Fibroblast of lung (primary cell): ENCODE measurements at regions not wholly inside any gene's neighbourhood (a gene's known extent, or its start where the extent isn't known, plus 50 kb on each side); places are given as distances from the start of the nearest gene placed in this dataset.

Experiments
- DNase-seq, 2 donors: peaks; one replicate each; pipeline versions ENCODE4 v3.0.0 to v3.0.0-alpha.2; 2010; ENCODE audit warnings: low read depth in 2 of 2
- H2AFZ ChIP-seq: 2 replicates; pipeline ENCODE4 v1.5.1; 2012; ENCODE audit warnings: low read length, control low read depth, inconsistent platforms
- H3K27ac ChIP-seq: 2 replicates; pipeline ENCODE4 v1.5.1; 2011; ENCODE audit warnings: low read length, control low read depth; ENCODE audit not compliant: insufficient read depth
- H3K27me3 ChIP-seq: 2 replicates; pipeline ENCODE4 v1.5.1; 2011; ENCODE audit warnings: mild to moderate bottlenecking, low read length; ENCODE audit not compliant: control insufficient read depth, insufficient read depth
- H3K36me3 ChIP-seq: 2 replicates; pipeline ENCODE4 v1.5.1; 2011; ENCODE audit warnings: low read length; ENCODE audit not compliant: control insufficient read depth, insufficient read depth
- H3K4me1 ChIP-seq: 2 replicates; pipeline ENCODE4 v1.5.1; 2011; ENCODE audit warnings: low read length; ENCODE audit not compliant: control insufficient read depth, insufficient read depth; ENCODE audit errors: extremely low read depth
- H3K4me2 ChIP-seq: 2 replicates; pipeline ENCODE4 v1.5.1; 2011; ENCODE audit warnings: low read length, control low read depth; ENCODE audit not compliant: insufficient read depth; ENCODE audit errors: extremely low read depth
- H3K4me3 ChIP-seq, 4 experiments: fragments of 200-600 bp in 1 of 4; sonication (generic) in 1 of 4; replicated peaks in 1 of 4; 2 replicates each; pipeline ENCODE4 v1.5.1; 2011 to 2016; ENCODE audit warnings: low read length in 4 of 4, low read depth in 3 of 4, mild to moderate bottlenecking in 3 of 4, control low read depth in 2 of 4, inconsistent platforms in 1 of 4, mixed read lengths in 1 of 4; ENCODE audit not compliant: insufficient read depth in 1 of 4; ENCODE audit errors: control extremely low read depth in 1 of 4
- H3K79me2 ChIP-seq: 2 replicates; pipeline ENCODE4 v1.5.1; 2012; ENCODE audit warnings: mild to moderate bottlenecking, low read length, inconsistent platforms; ENCODE audit not compliant: control insufficient read depth, insufficient read depth
- H3K9ac ChIP-seq: 2 replicates; pipeline ENCODE4 v1.5.1; 2011; ENCODE audit warnings: mild to moderate bottlenecking, low read length, control low read depth; ENCODE audit not compliant: insufficient read depth
- H3K9me3 ChIP-seq: 2 replicates; pipeline ENCODE4 v1.5.1; 2012; ENCODE audit warnings: low read depth, low read length; ENCODE audit not compliant: control insufficient read depth, insufficient read depth
- H4K20me1 ChIP-seq: 2 replicates; pipeline ENCODE4 v1.5.1; 2011; ENCODE audit warnings: low read length; ENCODE audit not compliant: control insufficient read depth, insufficient read depth; ENCODE audit errors: extremely low read depth
- EZH2 ChIP-seq: IDR thresholded peaks from 2 replicates; pipeline ENCODE4 v1.5.1; 2012; ENCODE audit warnings: low read length, control low read depth, mild to moderate bottlenecking; ENCODE audit errors: missing control alignments
- TF ChIP-seq, protein P1 (sequence below), 2 donors: IDR thresholded peaks in 1 of 2; conservative IDR thresholded peaks in 1 of 2; 1 replicate in 1 of 2; 2 replicates in 1 of 2; pipeline ENCODE4 v1.5.1; 2011 to 2012; ENCODE audit warnings: low read length in 2 of 2, control low read depth in 1 of 2, inconsistent platforms in 1 of 2, low read depth in 1 of 2, mild to moderate bottlenecking in 1 of 2

DNA sequence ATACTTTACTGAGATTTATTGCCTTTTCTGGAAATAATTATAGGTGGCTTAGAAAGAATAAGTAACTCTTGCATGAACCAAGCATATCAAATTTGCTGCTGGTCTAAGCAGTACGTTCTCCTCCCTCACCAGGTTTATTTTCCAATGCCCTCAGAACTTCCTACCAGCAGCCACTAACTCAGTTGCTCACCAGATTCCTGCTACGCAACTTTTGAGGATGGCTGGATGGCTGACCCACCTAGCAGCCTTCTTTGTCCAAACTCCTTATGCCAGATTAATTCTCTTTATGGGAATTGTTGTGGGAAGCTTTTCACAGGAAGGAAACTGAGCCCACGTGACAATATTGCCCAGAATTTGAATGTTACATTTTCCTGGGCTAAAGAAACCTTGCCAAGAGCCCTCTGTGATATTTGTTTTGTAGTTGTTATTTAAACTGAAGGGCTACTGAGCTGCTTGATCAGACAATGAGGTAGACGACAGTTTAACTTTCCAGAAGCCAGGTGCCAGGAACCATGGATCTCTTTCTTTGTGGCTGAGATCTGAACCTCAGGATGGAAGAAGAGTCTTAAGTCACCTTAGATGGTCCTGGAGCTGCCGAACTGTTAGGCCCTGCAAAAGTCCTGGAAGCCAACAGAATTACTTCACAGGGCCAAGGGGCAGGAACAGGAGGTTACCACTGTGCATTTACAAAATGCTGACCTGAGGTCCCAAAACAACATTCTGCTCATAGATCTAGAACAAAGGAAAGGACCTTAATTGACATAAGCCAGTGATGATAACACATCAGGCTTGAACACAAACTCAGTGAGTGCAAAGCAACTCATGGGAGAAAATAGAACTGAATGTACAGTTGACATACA is 85.5 kb upstream of the ATP1A1 start:
- DNase-seq = no peak
- no peak overlapping the region for H2AFZ ChIP-seq
- no peaks in the 10 kb centered on the region for H3K36me3 ChIP-seq
- H3K79me2 ChIP-seq = no peaks in the 10 kb centered on the region
- H3K4me1 ChIP-seq = no peaks in the 10 kb centered on the region
- no peaks in the 10 kb centered on the region for H3K27me3 ChIP-seq
- no peaks in the 10 kb centered on the region for H4K20me1 ChIP-seq
- H3K4me2 ChIP-seq = no peak overlapping the region
- no peak overlapping the region for H3K9ac ChIP-seq
- no peaks in the 10 kb centered on the region for H3K9me3 ChIP-seq
- H3K27ac ChIP-seq = no peak overlapping the region
- H3K4me3 ChIP-seq = no peak overlapping the region
- TF ChIP-seq EZH2 = no peak
- TF ChIP-seq, protein P1, sequence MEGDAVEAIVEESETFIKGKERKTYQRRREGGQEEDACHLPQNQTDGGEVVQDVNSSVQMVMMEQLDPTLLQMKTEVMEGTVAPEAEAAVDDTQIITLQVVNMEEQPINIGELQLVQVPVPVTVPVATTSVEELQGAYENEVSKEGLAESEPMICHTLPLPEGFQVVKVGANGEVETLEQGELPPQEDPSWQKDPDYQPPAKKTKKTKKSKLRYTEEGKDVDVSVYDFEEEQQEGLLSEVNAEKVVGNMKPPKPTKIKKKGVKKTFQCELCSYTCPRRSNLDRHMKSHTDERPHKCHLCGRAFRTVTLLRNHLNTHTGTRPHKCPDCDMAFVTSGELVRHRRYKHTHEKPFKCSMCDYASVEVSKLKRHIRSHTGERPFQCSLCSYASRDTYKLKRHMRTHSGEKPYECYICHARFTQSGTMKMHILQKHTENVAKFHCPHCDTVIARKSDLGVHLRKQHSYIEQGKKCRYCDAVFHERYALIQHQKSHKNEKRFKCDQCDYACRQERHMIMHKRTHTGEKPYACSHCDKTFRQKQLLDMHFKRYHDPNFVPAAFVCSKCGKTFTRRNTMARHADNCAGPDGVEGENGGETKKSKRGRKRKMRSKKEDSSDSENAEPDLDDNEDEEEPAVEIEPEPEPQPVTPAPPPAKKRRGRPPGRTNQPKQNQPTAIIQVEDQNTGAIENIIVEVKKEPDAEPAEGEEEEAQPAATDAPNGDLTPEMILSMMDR (conservative IDR thresholded peaks at IDR 0.05 in 1 of 2, IDR thresholded peaks at IDR 0.05 in 1 of 2; ENCODE audit: low read depth in 1 of 2, low read length in 2 of 2) = no peak

DNA sequence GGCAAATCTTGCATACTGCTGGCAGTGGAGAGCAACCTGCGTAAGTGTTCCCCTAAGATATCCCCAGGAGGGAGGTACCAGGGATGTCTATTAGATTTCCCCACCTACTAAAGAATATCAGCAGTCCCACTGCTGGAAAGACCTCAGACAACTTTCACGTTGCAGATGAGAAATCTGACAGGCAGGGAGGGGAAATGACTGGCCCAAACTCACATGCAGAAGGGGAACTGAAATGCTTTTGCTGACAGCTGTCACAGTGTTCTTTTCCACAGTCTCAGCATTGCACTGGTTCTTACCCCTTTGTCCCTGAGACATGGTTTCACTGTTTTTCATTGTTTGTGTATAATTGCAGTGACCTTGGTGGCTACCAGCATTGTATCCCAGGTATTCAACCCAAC is 84.8 kb upstream of the ATP1A1 start:
- Histone ChIP-seq H3K27ac (no peak overlapping the region), H2AFZ (no peak overlapping the region), H4K20me1 (no peaks in the 10 kb centered on the region), H3K9ac (no peak overlapping the region), H3K27me3 (no peaks in the 10 kb centered on the region), H3K4me2 (no peak overlapping the region), H3K4me1 (no peaks in the 10 kb centered on the region), H3K4me3 (no peak overlapping the region), H3K9me3 (no peaks in the 10 kb centered on the region), H3K79me2 (no peaks in the 10 kb centered on the region), H3K36me3 (no peaks in the 10 kb centered on the region)
- TF ChIP-seq EZH2 = no peak
- TF ChIP-seq, protein P1 (conservative IDR thresholded peaks at IDR 0.05 in 1 of 2, IDR thresholded peaks at IDR 0.05 in 1 of 2; ENCODE audit: low read depth in 1 of 2, low read length in 2 of 2) = no peak
- no peak for DNase-seq

DNA sequence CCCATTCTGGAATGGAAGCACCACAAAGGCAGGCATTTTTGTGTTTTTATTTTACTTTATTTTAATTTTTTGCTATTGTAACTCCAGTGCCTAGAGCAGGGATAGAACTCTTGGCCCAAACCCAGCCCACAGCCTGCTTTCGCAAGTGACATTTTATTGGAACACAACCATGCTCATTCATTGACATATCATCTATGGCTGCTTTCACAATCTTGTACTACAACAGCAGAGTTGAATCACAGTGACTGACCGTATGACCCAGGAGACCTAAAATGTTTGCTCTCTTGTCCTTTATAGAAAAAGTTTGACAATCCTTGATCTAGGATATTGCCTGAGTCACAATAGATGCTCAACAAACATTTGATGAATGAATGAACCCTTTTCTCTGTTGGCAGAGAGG is 83.9 kb upstream of the ATP1A1 start:
- H3K79me2 ChIP-seq = no peaks in the 10 kb centered on the region

More for the DNA sequence above, 83.9 kb upstream of the ATP1A1 start:
- no peaks in the 10 kb centered on the region for H3K27me3 ChIP-seq
- no peak overlapping the region for H3K4me3 ChIP-seq
- no peaks in the 10 kb centered on the region for H4K20me1 ChIP-seq
- no peak overlapping the region for H2AFZ ChIP-seq
- H3K9ac ChIP-seq = no peak overlapping the region
- no peaks in the 10 kb centered on the region for H3K9me3 ChIP-seq
- H3K27ac ChIP-seq = no peak overlapping the region
- DNase-seq = no peak
- no peak overlapping the region for H3K4me2 ChIP-seq
- no peaks in the 10 kb centered on the region for H3K36me3 ChIP-seq
- no peak for TF ChIP-seq EZH2
- TF ChIP-seq, protein P1 (conservative IDR thresholded peaks at IDR 0.05 in 1 of 2, IDR thresholded peaks at IDR 0.05 in 1 of 2; ENCODE audit: low read depth in 1 of 2, low read length in 2 of 2) = no peak
- no peaks in the 10 kb centered on the region for H3K4me1 ChIP-seq
